ENCODE measurements at regions not wholly inside any gene's neighbourhood (a gene's known extent, or its start where the extent isn't known, plus 50 kb on each side); places are given as distances from the start of the nearest gene placed in this dataset.

- no peak for TF ChIP-seq CTCF (IDR thresholded peaks at IDR 0.05; ENCODE audit: borderline replicate concordance, extremely low read depth, low read length, poor library complexity, severe bottlenecking)
- no peak for TF ChIP-seq EZH2 (IDR thresholded peaks at IDR 0.05; ENCODE audit: borderline replicate concordance, low read depth, low read length, severe bottlenecking)
Observed at GRCh38 chr11:129251067-129251466, 58.9 kb upstream of the ARHGAP32 start.

Data from DND-41 (cell line).